ENCODE measurements at regions not wholly inside any gene's neighbourhood (a gene's known extent, or its start where the extent isn't known, plus 50 kb on each side); places are given as distances from the start of the nearest gene placed in this dataset.

DNA sequence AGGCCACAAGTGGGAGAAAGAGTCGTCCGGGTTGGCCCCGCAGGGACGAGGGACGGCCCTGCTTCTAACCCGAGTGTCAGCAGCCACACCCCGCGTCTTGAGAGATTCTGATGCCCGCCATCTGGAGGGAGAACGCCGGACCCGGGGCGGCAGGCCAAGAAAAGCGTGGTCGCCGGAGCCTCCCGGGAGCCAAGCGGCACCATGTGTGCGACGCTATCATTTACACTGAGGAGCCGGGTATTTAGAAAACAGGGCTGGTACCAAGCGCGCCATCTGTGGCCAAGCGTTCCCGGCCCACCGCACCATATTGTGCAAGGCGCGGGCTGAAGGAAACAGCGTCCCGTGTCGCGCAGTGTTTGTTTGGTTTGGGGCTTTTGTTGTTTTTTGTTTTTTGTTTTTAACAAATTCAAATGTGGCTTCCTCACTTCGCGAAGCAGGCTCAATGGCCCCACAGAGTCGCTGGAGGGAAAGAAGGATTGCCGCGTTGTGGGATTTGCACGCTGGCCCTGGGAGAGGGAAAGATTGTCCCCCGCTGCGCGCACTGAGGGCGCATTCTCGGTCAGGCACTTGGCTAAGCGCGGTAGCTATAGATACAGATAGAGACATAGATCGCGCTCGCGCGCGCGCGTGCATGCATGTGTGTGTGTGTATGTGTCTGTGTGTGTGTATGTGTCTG, 153.8 kb downstream of the BCL11B start:
- TF ChIP-seq, protein P1, sequence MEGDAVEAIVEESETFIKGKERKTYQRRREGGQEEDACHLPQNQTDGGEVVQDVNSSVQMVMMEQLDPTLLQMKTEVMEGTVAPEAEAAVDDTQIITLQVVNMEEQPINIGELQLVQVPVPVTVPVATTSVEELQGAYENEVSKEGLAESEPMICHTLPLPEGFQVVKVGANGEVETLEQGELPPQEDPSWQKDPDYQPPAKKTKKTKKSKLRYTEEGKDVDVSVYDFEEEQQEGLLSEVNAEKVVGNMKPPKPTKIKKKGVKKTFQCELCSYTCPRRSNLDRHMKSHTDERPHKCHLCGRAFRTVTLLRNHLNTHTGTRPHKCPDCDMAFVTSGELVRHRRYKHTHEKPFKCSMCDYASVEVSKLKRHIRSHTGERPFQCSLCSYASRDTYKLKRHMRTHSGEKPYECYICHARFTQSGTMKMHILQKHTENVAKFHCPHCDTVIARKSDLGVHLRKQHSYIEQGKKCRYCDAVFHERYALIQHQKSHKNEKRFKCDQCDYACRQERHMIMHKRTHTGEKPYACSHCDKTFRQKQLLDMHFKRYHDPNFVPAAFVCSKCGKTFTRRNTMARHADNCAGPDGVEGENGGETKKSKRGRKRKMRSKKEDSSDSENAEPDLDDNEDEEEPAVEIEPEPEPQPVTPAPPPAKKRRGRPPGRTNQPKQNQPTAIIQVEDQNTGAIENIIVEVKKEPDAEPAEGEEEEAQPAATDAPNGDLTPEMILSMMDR (IDR thresholded peaks at IDR 0.05), result no peak
- TF ChIP-seq POLR2A (IDR thresholded peaks at IDR 0.05) (no peak), EP300 (IDR thresholded peaks at IDR 0.05) (no peak)

All from suprapubic skin (tissue), 3 donors.